NT2/D1 (cell line): ENCODE measurements at regions not wholly inside any gene's neighbourhood (a gene's known extent, or its start where the extent isn't known, plus 50 kb on each side); places are given as distances from the start of the nearest gene placed in this dataset.

Experiments
- DNase-seq: peaks from one replicate; pipeline ENCODE4 v3.0.0-alpha.2; 2011; ENCODE audit warnings: low read depth, low spot score
- H3K27me3 ChIP-seq: 2 replicates; pipeline ENCODE4 v1.6.0; 2011; ENCODE audit warnings: mild to moderate bottlenecking; ENCODE audit not compliant: insufficient read length, insufficient read depth
- H3K36me3 ChIP-seq: 2 replicates; pipeline ENCODE4 v1.6.1; 2011; ENCODE audit warnings: mild to moderate bottlenecking, low read length, mixed read lengths; ENCODE audit not compliant: insufficient read depth, insufficient read length
- H3K4me1 ChIP-seq: 2 replicates; pipeline ENCODE4 v1.5.1; 2011; ENCODE audit not compliant: insufficient read depth, insufficient read length
- H3K4me3 ChIP-seq: 2 replicates; pipeline ENCODE4 v1.5.1; 2011; ENCODE audit warnings: low read depth; ENCODE audit not compliant: insufficient read length
- H3K9ac ChIP-seq: 2 replicates; pipeline ENCODE4 v1.6.0; 2011; ENCODE audit warnings: low read depth; ENCODE audit not compliant: insufficient read length
- H3K9me3 ChIP-seq: 2 replicates; pipeline ENCODE4 v1.5.1; 2011; ENCODE audit warnings: mild to moderate bottlenecking, low read length; ENCODE audit not compliant: insufficient read depth
- SUZ12 ChIP-seq: IDR thresholded peaks from 2 replicates; pipeline ENCODE4 v1.6.1; 2011; ENCODE audit not compliant: insufficient read length, insufficient read depth; ENCODE audit errors: extremely low read depth
- YY1 ChIP-seq: IDR thresholded peaks from 2 replicates; pipeline ENCODE4 v1.6.1; 2011; ENCODE audit not compliant: insufficient read length, insufficient read depth
- ZNF274 ChIP-seq: IDR thresholded peaks from 2 replicates; pipeline ENCODE4 v1.6.1; 2011; ENCODE audit warnings: mild to moderate bottlenecking, low read depth, low read length

- Histone ChIP-seq H3K9ac (no peak overlapping the region), H3K36me3 (no peaks in the 10 kb centered on the region)
- no peak for TF ChIP-seq ZNF274
- TF ChIP-seq YY1, result no peak
- no peak for TF ChIP-seq SUZ12
Observed at GRCh38 chr2:122682356-122682755, 926.9 kb downstream of the TSN start.

GRCh38 chr2:122683018-122683417 lies 927.6 kb downstream of the TSN start:
- DNase-seq, result no peak
- Histone ChIP-seq H3K4me1 (no peaks in the 10 kb centered on the region), H3K4me3 (no peak overlapping the region), H3K36me3 (no peaks in the 10 kb centered on the region), H3K27me3 (no peaks in the 10 kb centered on the region), H3K9ac (no peak overlapping the region), H3K9me3 (no peaks in the 10 kb centered on the region)
- no peak for TF ChIP-seq ZNF274
- TF ChIP-seq SUZ12, result no peak
- no peak for TF ChIP-seq YY1

More at GRCh38 chr2:122682356-122682755, 926.9 kb downstream of the TSN start:
- no peak overlapping the region for H3K4me3 ChIP-seq
- H3K9me3 ChIP-seq, result no peaks in the 10 kb centered on the region
- DNase-seq, result no peak
- no peaks in the 10 kb centered on the region for H3K27me3 ChIP-seq
- no peaks in the 10 kb centered on the region for H3K4me1 ChIP-seq

GRCh38 chr2:122692400-122693083 lies 937.1 kb downstream of the TSN start:
- TF ChIP-seq ZNF274 (no peak), SUZ12 (no peak), YY1 (no peak)
- Histone ChIP-seq H3K4me3 (no peak overlapping the region), H3K4me1 (no peaks in the 10 kb centered on the region), H3K9me3 (no peaks in the 10 kb centered on the region), H3K9ac (no peak overlapping the region), H3K27me3 (no peaks in the 10 kb centered on the region), H3K36me3 (no peaks in the 10 kb centered on the region)
- DNase-seq, result no peak

- Histone ChIP-seq H3K9ac (no peak overlapping the region), H3K4me3 (no peak overlapping the region), H3K27me3 (no peaks in the 10 kb centered on the region), H3K9me3 (no peaks in the 10 kb centered on the region), H3K4me1 (no peaks in the 10 kb centered on the region), H3K36me3 (no peaks in the 10 kb centered on the region)
- no peak for TF ChIP-seq SUZ12
- TF ChIP-seq YY1, result no peak
- no peak for TF ChIP-seq ZNF274
- no peak for DNase-seq
Observed at GRCh38 chr2:122697415-122697814, 942.0 kb downstream of the TSN start.

- no peak for TF ChIP-seq SUZ12
- no peak for TF ChIP-seq ZNF274
- TF ChIP-seq YY1, result no peak
- Histone ChIP-seq H3K36me3 (no peaks in the 10 kb centered on the region), H3K9ac (no peak overlapping the region), H3K4me1 (no peaks in the 10 kb centered on the region), H3K27me3 (no peaks in the 10 kb centered on the region), H3K4me3 (no peak overlapping the region), H3K9me3 (no peaks in the 10 kb centered on the region)
- no peak for DNase-seq
Observed at GRCh38 chr2:122703676-122704075, 948.2 kb downstream of the TSN start.

GRCh38 chr2:122704109-122704563 lies 948.7 kb downstream of the TSN start:
- Histone ChIP-seq H3K36me3 (no peaks in the 10 kb centered on the region), H3K9me3 (no peaks in the 10 kb centered on the region), H3K4me1 (no peaks in the 10 kb centered on the region), H3K27me3 (no peaks in the 10 kb centered on the region), H3K4me3 (no peak overlapping the region), H3K9ac (no peak overlapping the region)
- no peak for DNase-seq
- TF ChIP-seq ZNF274 (no peak), YY1 (no peak), SUZ12 (no peak)

- DNase-seq, result no peak
- TF ChIP-seq ZNF274 (no peak), SUZ12 (no peak), YY1 (no peak)
- no peaks in the 10 kb centered on the region for H3K27me3 ChIP-seq
- no peak overlapping the region for H3K9ac ChIP-seq
- no peaks in the 10 kb centered on the region for H3K9me3 ChIP-seq
- no peaks in the 10 kb centered on the region for H3K4me1 ChIP-seq
- H3K4me3 ChIP-seq, result no peak overlapping the region
- no peaks in the 10 kb centered on the region for H3K36me3 ChIP-seq
Observed at GRCh38 chr2:122705746-122706145, 950.3 kb downstream of the TSN start.
